K562 (cell line): ENCODE measurements at regions not wholly inside any gene's neighbourhood (a gene's known extent, or its start where the extent isn't known, plus 50 kb on each side); places are given as distances from the start of the nearest gene placed in this dataset.

Source experiments
- ATAC-seq: fragments of 200-7000 bp; cut with Tn5 transposase; 3 replicates; pipeline ENCODE4 v1.9.1; 2020; ENCODE audit warnings: moderate library complexity
- BruUV-seq: library from RNA; stranded (reverse); fragments of 400-500 nt; replicated peaks from 2 replicates; lab custom pipeline; 2021; lab: Mats Ljungman, UMichigan
- CTCF ChIA-PET: fragments of 300-600 bp; formaldehyde crosslinking; extraction: SDS; loops from one replicate; lab custom pipeline; 2021; ENCODE audit warnings: low intra/inter-chr PET ratio; lab: Yijun Ruan, JAX
- POLR2A ChIA-PET: fragments of 300-600, 350-650 bp; sonication (Branson Sonifier 250); formaldehyde crosslinking; extraction: SDS; loops from one replicate; lab custom pipeline; 2021; ENCODE audit warnings: antibody characterized with exemption, inconsistent platforms; lab: Yijun Ruan, JAX
- DNase-seq, 4 experiments: peaks; one replicate each; pipeline versions ENCODE4 v3.0.0 to v3.0.0-alpha.2; 2011 to 2018; ENCODE audit warnings: low spot score in 3 of 4, mixed read lengths in 3 of 4; ENCODE audit errors: extremely low read depth in 1 of 4
- FAIRE-seq: peaks from 2 replicates; lab custom pipeline; 2011; peaks lifted over from hg19 to GRCh38; lab: Jason Lieb, UNC
- H2AFZ ChIP-seq: 2 replicates; pipeline ENCODE4 v1.6.0; 2011; ENCODE audit warnings: low read depth, low read length, control low read depth, inconsistent platforms
- H3K27ac ChIP-seq: fragments of 200-600 bp; 3 replicates; pipeline ENCODE4 v1.8.0; 2011; ENCODE audit warnings: low read depth, mild to moderate bottlenecking, control low read depth, inconsistent platforms, low read length, moderate library complexity, mixed read lengths; ENCODE audit errors: extremely low read depth
- H3K27me3 ChIP-seq, 2 experiments: fragments of 300-600 bp in 1 of 2; 2 replicates in 1 of 2; 3 replicates in 1 of 2; pipeline versions ENCODE4 v1.6.0 to v1.8.0; 2011; ENCODE audit warnings: inconsistent platforms in 2 of 2, low read length in 2 of 2, mild to moderate bottlenecking in 1 of 2, mixed read lengths in 1 of 2, moderate library complexity in 1 of 2; ENCODE audit not compliant: control insufficient read depth in 2 of 2, insufficient read depth in 2 of 2
- H3K36me3 ChIP-seq: fragments of 300-600 bp; 3 replicates; pipeline ENCODE4 v1.8.0; 2011; ENCODE audit warnings: mild to moderate bottlenecking, low read length, inconsistent platforms; ENCODE audit not compliant: control insufficient read depth, insufficient read depth
- H3K4me1 ChIP-seq, 2 experiments: fragments of 200-600 bp in 1 of 2; replicated peaks in 1 of 2; 2 replicates in 1 of 2; 3 replicates in 1 of 2; pipeline versions ENCODE4 v1.5.1 to v1.8.0; 2011; ENCODE audit warnings: inconsistent platforms in 2 of 2, low read length in 2 of 2, mild to moderate bottlenecking in 1 of 2, mixed read lengths in 1 of 2, moderate library complexity in 1 of 2; ENCODE audit not compliant: control insufficient read depth in 2 of 2, insufficient read depth in 2 of 2
- H3K4me2 ChIP-seq: 2 replicates; pipeline ENCODE4 v1.6.1; 2011; ENCODE audit warnings: low read length, control low read depth, inconsistent platforms, mixed read lengths; ENCODE audit not compliant: insufficient read depth
- H3K4me3 ChIP-seq: fragments of 200-600 bp; sonication (generic), shearing (Covaris generic); 2 replicates; pipeline ENCODE4 v1.5.1; 2016; ENCODE audit warnings: control low read depth, inconsistent platforms
- H3K79me2 ChIP-seq: fragments of 200-600 bp; 3 replicates; pipeline ENCODE4 v1.8.0; 2011; ENCODE audit warnings: low read length, inconsistent platforms; ENCODE audit not compliant: control insufficient read depth, insufficient read depth
- H3K9ac ChIP-seq, 2 experiments: 2 replicates each; pipeline versions ENCODE4 v1.6.0 to v1.6.1; 2011; ENCODE audit warnings: low read depth in 2 of 2, low read length in 2 of 2, control low read depth in 1 of 2, inconsistent platforms in 1 of 2, mild to moderate bottlenecking in 1 of 2, mixed read lengths in 1 of 2; ENCODE audit not compliant: insufficient read depth in 1 of 2
- H3K9me1 ChIP-seq: one replicate; pipeline ENCODE4 v1.6.0; 2011; ENCODE audit warnings: inconsistent platforms, mild to moderate bottlenecking, low read length, moderate library complexity; ENCODE audit not compliant: control insufficient read depth, insufficient read depth
- H3K9me3 ChIP-seq: replicated peaks from 2 replicates; pipeline ENCODE4 v1.5.1; 2011; ENCODE audit warnings: low read depth, low read length, inconsistent platforms; ENCODE audit not compliant: control insufficient read depth, insufficient read depth
- H4K20me1 ChIP-seq: replicated peaks from 2 replicates; pipeline ENCODE4 v1.6.1; 2011; ENCODE audit warnings: low read length, inconsistent platforms, mixed read lengths; ENCODE audit not compliant: control insufficient read depth, insufficient read depth
- FOXA3 ChIP-seq, 2 experiments: fragments of 450-650 bp in 1 of 2; sonication (generic) in 1 of 2; formaldehyde crosslinking; IDR thresholded peaks in 1 of 2; conservative IDR thresholded peaks in 1 of 2; 2 replicates each; pipeline versions ENCODE4 v1.4.0 to v1.8.0; 2020 to 2022; ENCODE audit warnings: mild to moderate bottlenecking in 2 of 2, missing genetic modification reagents in 1 of 2
- FOXJ2 ChIP-seq: fragments of 200-800 bp; sonication (Bioruptor generic); IDR thresholded peaks from 2 replicates; pipeline ENCODE4 v1.6.1; 2016; ENCODE audit warnings: missing genetic modification characterization, missing compliant biosample characterization
- PCBP1 ChIP-seq: fragments of 200-400 bp; formaldehyde crosslinking; IDR thresholded peaks from 2 replicates; pipeline ENCODE4 v1.6.1; 2018; ENCODE audit warnings: mild to moderate bottlenecking, low read depth, low read length; ENCODE audit not compliant: poor library complexity, severe bottlenecking
- RUNX1 ChIP-seq: sonication (generic); IDR thresholded peaks from 2 replicates; pipeline ENCODE4 v1.6.1; 2016; ENCODE audit warnings: antibody characterized with exemption, low read depth
- TCF7L2 ChIP-seq: fragments of 150-350 bp; IDR thresholded peaks from 2 replicates; pipeline ENCODE4 v1.6.1; 2016; ENCODE audit warnings: low read depth, mild to moderate bottlenecking, low read length, moderate library complexity
- TEAD1 ChIP-seq, 2 experiments: fragments of 450-650 bp in 1 of 2; sonication (generic) in 1 of 2; formaldehyde crosslinking; IDR thresholded peaks; 2 replicates each; pipeline versions ENCODE4 v1.4.0 to v1.8.0; 2020 to 2022; ENCODE audit warnings: mild to moderate bottlenecking in 2 of 2, missing genetic modification reagents in 1 of 2
- ZNF253 ChIP-seq: fragments of 250-450 bp; sonication (Bioruptor Pico); conservative IDR thresholded peaks from 2 replicates; pipeline ENCODE4 v1.6.1; 2021; ENCODE audit warnings: mild to moderate bottlenecking
- ZNF324 ChIP-seq: fragments of 250-450 bp; sonication (Bioruptor Pico); IDR thresholded peaks from 2 replicates; pipeline ENCODE4 v1.4.0; 2020; ENCODE audit warnings: mild to moderate bottlenecking
- ZZZ3 ChIP-seq: fragments of 450-650 bp; IDR thresholded peaks from 2 replicates; pipeline ENCODE4 v1.6.1; 2016; ENCODE audit warnings: antibody characterized with exemption, mild to moderate bottlenecking, moderate library complexity
- WGBS: fragments of 100-300 bp; shearing (Covaris generic); methylation state at CpG from one replicate; pipeline ENCODE4 v1.1.6; 2016; ENCODE audit warnings: low coverage, mixed read lengths; ENCODE audit not compliant: insufficient coverage; ENCODE audit errors: missing lambda C conversion rate; 5-methylcytosine and 5-hydroxymethylcytosine counted together
- in situ Hi-C: fragments of 300-500 bp; cut with MboI; formaldehyde crosslinking; loops from 4 replicates; pipeline ENCODE4 v1.15.0; 2018; ENCODE audit warnings: inconsistent platforms, mixed read lengths
- intact Hi-C: fragments of 100-400 bp; cut with micrococcal nuclease; formaldehyde crosslinking; loops from 2 replicates; pipeline ENCODE4 v1.14.2; 2022
- TF ChIP-seq, protein P1 (sequence below), 2 experiments: IDR thresholded peaks in 1 of 2; conservative IDR thresholded peaks in 1 of 2; 2 replicates each; pipeline ENCODE4 v1.6.1; 2016; ENCODE audit warnings: low read depth in 2 of 2, mild to moderate bottlenecking in 1 of 2, missing compliant biosample characterization in 1 of 2, missing genetic modification characterization in 1 of 2, moderate library complexity in 1 of 2
- TF ChIP-seq, protein P2 (sequence below): fragments of 450-650 bp; formaldehyde crosslinking; IDR thresholded peaks from 2 replicates; pipeline ENCODE4 v1.4.0; 2020; ENCODE audit warnings: mild to moderate bottlenecking
- TF ChIP-seq, protein P3 (sequence below), 2 experiments: IDR thresholded peaks; 2 replicates each; pipeline ENCODE4 v1.6.1; 2012; ENCODE audit warnings: improper control_type of control experiment in 2 of 2, low read depth in 2 of 2, low read length in 2 of 2, borderline replicate concordance in 1 of 2
- TF ChIP-seq, protein P4 (sequence below), 2 experiments: IDR thresholded peaks; 2 replicates each; pipeline ENCODE4 v1.6.1; 2011; ENCODE audit warnings: borderline replicate concordance in 1 of 2, control low read depth in 1 of 2, low read depth in 1 of 2, low read length in 1 of 2, mild to moderate bottlenecking in 1 of 2, mixed read lengths in 1 of 2, moderate library complexity in 1 of 2; ENCODE audit not compliant: insufficient read depth in 1 of 2, insufficient read length in 1 of 2, poor library complexity in 1 of 2, severe bottlenecking in 1 of 2; ENCODE audit errors: extremely low read depth in 1 of 2

DNA sequence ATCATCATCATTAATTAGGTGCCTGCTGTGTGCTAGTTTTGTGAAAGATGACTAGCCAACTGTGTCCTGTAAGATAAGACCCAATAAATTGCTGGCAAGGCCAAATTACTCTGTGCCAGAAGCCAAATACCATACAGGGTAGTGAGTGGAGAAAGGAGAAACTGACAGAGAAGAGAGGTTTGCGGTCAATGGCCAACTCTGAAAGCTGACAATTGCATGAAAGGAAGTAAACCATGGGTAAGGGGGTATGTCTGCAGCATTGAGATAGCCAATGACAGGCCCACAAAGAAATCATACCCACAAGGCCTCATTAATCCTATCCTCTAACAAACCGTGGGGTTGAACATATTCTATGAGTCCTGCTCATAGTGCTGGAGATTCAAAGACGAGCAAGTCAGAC, 236.6 kb upstream of the CCDC196 start (continued):
- TF ChIP-seq, protein P1, sequence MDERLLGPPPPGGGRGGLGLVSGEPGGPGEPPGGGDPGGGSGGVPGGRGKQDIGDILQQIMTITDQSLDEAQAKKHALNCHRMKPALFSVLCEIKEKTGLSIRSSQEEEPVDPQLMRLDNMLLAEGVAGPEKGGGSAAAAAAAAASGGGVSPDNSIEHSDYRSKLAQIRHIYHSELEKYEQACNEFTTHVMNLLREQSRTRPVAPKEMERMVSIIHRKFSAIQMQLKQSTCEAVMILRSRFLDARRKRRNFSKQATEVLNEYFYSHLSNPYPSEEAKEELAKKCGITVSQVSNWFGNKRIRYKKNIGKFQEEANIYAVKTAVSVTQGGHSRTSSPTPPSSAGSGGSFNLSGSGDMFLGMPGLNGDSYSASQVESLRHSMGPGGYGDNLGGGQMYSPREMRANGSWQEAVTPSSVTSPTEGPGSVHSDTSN (CRISPR knock-in tag; IDR thresholded peaks at IDR 0.05; ENCODE audit: low read depth) = no peak
- TF ChIP-seq, protein P1 (tag; conservative IDR thresholded peaks at IDR 0.05; ENCODE audit: low read depth) = no peak
- TF ChIP-seq TEAD1 (CRISPR knock-in tag; IDR thresholded peaks at IDR 0.05) (no peak), ZNF324 (CRISPR knock-in tag) (no peak), FOXA3 (CRISPR knock-in tag; conservative IDR thresholded peaks at IDR 0.05 in 1 of 2, IDR thresholded peaks at IDR 0.05 in 1 of 2) (no peak)
- TF ChIP-seq, protein P2, sequence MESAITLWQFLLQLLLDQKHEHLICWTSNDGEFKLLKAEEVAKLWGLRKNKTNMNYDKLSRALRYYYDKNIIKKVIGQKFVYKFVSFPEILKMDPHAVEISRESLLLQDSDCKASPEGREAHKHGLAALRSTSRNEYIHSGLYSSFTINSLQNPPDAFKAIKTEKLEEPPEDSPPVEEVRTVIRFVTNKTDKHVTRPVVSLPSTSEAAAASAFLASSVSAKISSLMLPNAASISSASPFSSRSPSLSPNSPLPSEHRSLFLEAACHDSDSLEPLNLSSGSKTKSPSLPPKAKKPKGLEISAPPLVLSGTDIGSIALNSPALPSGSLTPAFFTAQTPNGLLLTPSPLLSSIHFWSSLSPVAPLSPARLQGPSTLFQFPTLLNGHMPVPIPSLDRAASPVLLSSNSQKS (CRISPR knock-in tag) = no peak
- TF ChIP-seq, all 486 proteins: peak for 0

DNA sequence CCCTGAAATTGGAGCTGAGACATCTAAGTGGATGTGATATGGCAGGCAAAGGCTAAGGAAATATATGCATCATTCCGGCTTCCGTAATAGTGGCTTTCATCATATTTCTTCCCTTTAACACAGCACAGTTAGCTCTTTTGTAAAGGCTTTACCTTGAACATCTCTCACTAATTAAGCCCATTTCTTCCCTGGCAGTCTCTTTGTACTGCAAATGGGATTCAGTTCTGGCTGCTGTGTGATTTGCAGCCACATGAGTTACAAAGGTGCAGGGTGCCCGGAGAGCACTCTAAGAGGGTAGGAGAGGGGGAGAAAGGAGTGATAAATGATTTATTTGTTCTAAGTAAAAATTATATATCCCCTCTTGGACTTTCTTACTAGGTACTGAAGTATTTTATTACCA, 232.1 kb upstream of the CCDC196 start:
- Histone ChIP-seq H3K9me1 (no peaks in the 10 kb centered on the region), H3K9ac (no peak overlapping the region), H3K4me2 (no peak overlapping the region), H3K36me3 (no peaks in the 10 kb centered on the region), H3K4me1 (no peaks in the 10 kb centered on the region), H3K9me3 (no peaks in the 10 kb centered on the region), H2AFZ (no peak overlapping the region), H3K4me3 (no peak overlapping the region), H3K27ac (no peak overlapping the region), H4K20me1 (no peaks in the 10 kb centered on the region; the same call in 1 of the 2 replicates), H3K79me2 (no peaks in the 10 kb centered on the region), H3K27me3 (no peaks in the 10 kb centered on the region)
- 0% methylated on average over 3 of the region's 3 CpGs for WGBS
- DNase-seq (no peak), ATAC-seq (no peak), FAIRE-seq (no peak)
- ChIA-PET POLR2A (no interaction called here), CTCF (no interaction called here)
- intact Hi-C loops (no loop called here), in situ Hi-C loops (no loop called here)
- BruUV-seq = no TSS peak
- TF ChIP-seq ZNF253 (no peak), RUNX1 (no peak), FOXJ2 (tag) (no peak), PCBP1 (no peak), ZZZ3 (no peak), TCF7L2 (no peak)
- TF ChIP-seq, protein P3, sequence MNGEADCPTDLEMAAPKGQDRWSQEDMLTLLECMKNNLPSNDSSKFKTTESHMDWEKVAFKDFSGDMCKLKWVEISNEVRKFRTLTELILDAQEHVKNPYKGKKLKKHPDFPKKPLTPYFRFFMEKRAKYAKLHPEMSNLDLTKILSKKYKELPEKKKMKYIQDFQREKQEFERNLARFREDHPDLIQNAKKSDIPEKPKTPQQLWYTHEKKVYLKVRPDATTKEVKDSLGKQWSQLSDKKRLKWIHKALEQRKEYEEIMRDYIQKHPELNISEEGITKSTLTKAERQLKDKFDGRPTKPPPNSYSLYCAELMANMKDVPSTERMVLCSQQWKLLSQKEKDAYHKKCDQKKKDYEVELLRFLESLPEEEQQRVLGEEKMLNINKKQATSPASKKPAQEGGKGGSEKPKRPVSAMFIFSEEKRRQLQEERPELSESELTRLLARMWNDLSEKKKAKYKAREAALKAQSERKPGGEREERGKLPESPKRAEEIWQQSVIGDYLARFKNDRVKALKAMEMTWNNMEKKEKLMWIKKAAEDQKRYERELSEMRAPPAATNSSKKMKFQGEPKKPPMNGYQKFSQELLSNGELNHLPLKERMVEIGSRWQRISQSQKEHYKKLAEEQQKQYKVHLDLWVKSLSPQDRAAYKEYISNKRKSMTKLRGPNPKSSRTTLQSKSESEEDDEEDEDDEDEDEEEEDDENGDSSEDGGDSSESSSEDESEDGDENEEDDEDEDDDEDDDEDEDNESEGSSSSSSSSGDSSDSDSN (IDR thresholded peaks at IDR 0.05; ENCODE audit: borderline replicate concordance in 1 of 2, low read depth in 2 of 2, low read length in 2 of 2) = no peak
- TF ChIP-seq, protein P4, sequence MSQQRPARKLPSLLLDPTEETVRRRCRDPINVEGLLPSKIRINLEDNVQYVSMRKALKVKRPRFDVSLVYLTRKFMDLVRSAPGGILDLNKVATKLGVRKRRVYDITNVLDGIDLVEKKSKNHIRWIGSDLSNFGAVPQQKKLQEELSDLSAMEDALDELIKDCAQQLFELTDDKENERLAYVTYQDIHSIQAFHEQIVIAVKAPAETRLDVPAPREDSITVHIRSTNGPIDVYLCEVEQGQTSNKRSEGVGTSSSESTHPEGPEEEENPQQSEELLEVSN (IDR thresholded peaks at IDR 0.05; ENCODE audit: borderline replicate concordance in 1 of 2, extremely low read depth in 1 of 2, insufficient read depth in 1 of 2, insufficient read length in 1 of 2, low read depth in 1 of 2, low read length in 1 of 2, poor library complexity in 1 of 2, severe bottlenecking in 1 of 2) = no peak
